NB4 (cell line): ENCODE measurements at regions not wholly inside any gene's neighbourhood (a gene's known extent, or its start where the extent isn't known, plus 50 kb on each side); places are given as distances from the start of the nearest gene placed in this dataset.

Experiments
- DNase-seq: peaks from one replicate; pipeline ENCODE4 v3.0.0; 2010; ENCODE audit warnings: low read depth
- H3K4me3 ChIP-seq: one replicate; pipeline ENCODE4 v1.5.1; 2011; ENCODE audit warnings: mild to moderate bottlenecking, low read depth, low read length, moderate library complexity
- MYC ChIP-seq: IDR thresholded peaks from 2 replicates; pipeline ENCODE4 v1.6.1; 2011; ENCODE audit warnings: low read depth, low read length
- POLR2A ChIP-seq: IDR thresholded peaks from 2 replicates; pipeline ENCODE4 v1.6.1; 2011; ENCODE audit warnings: mild to moderate bottlenecking; ENCODE audit not compliant: insufficient read length; ENCODE audit errors: extremely low read depth
- TF ChIP-seq, protein P1 (sequence below): IDR thresholded peaks from 2 replicates; pipeline ENCODE4 v1.6.1; 2011; ENCODE audit warnings: low read depth, low read length
- TF ChIP-seq, protein P2 (sequence below): IDR thresholded peaks from one replicate; pipeline ENCODE4 v1.5.1; 2012; ENCODE audit warnings: low read depth, low read length

DNA sequence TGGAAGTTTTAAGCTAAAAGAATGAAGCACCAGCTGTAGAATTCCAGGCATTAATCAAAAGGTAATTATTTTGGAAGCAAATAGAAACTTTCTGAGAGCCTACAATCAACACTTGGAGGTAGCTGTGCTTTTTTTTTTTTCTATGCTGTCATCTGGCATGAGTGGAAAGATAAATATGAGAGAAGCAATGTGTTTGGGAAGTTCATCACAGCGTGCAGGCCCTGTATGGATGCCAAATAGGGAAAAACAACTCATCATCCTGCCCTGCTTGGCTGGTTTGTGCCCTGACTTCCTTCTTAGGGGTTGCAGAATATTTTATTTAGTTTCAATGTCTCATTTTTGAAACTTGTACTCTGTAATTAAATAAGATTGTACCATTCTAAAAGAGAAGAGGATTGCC, 437.4 kb downstream of the PIK3C3 start:
- H3K4me3 ChIP-seq, result no peak overlapping the region
- DNase-seq, result no peak
- TF ChIP-seq, protein P1, sequence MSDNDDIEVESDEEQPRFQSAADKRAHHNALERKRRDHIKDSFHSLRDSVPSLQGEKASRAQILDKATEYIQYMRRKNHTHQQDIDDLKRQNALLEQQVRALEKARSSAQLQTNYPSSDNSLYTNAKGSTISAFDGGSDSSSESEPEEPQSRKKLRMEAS, result no peak
- TF ChIP-seq, protein P2, sequence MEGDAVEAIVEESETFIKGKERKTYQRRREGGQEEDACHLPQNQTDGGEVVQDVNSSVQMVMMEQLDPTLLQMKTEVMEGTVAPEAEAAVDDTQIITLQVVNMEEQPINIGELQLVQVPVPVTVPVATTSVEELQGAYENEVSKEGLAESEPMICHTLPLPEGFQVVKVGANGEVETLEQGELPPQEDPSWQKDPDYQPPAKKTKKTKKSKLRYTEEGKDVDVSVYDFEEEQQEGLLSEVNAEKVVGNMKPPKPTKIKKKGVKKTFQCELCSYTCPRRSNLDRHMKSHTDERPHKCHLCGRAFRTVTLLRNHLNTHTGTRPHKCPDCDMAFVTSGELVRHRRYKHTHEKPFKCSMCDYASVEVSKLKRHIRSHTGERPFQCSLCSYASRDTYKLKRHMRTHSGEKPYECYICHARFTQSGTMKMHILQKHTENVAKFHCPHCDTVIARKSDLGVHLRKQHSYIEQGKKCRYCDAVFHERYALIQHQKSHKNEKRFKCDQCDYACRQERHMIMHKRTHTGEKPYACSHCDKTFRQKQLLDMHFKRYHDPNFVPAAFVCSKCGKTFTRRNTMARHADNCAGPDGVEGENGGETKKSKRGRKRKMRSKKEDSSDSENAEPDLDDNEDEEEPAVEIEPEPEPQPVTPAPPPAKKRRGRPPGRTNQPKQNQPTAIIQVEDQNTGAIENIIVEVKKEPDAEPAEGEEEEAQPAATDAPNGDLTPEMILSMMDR, result no peak
- TF ChIP-seq MYC (no peak), POLR2A (no peak)

DNA sequence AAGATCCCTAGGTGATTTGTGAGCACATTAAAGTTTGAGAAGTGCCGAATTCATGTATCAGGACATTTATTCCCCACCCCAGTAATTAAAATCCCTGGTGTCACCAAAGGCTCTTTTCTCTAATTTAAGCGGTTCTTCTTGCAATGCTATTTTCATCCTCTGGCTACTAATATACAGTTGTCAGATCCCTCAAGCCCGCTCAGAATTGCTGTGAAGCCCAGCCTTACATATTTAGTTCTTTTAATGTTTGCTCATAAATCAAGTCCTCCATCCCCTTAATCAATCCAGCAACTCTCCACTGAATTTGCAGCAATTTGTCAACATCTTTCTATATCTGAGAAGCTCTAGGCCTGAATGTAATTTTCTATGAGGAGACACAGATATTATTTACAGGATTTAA, 437.9 kb downstream of the PIK3C3 start:
- TF ChIP-seq MYC, result no peak
- DNase-seq, result no peak
- H3K4me3 ChIP-seq, result no peak overlapping the region

DNA sequence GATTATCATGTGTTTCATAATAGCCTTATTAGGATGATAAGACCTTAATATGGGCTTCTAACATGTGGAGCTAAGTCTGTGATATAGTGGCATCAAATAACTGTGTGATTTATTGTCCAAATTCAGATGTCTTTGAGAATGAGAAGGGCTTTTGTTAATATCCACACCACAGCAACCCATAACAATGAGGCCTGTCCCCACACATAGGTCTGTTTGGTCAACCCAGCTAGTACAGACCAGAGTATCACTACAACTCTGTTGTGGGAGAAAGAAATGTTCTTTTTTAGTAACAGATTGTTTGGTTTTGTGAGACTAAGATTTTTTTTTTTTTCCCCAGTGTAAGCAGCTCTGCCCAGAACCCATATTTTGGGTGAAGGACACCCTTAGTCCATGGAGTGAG, 439.2 kb downstream of the PIK3C3 start:
- no peak overlapping the region for H3K4me3 ChIP-seq
- TF ChIP-seq MYC (no peak), POLR2A (no peak)
- TF ChIP-seq, protein P2, result no peak
- TF ChIP-seq, protein P1, result no peak
- no peak for DNase-seq

DNA sequence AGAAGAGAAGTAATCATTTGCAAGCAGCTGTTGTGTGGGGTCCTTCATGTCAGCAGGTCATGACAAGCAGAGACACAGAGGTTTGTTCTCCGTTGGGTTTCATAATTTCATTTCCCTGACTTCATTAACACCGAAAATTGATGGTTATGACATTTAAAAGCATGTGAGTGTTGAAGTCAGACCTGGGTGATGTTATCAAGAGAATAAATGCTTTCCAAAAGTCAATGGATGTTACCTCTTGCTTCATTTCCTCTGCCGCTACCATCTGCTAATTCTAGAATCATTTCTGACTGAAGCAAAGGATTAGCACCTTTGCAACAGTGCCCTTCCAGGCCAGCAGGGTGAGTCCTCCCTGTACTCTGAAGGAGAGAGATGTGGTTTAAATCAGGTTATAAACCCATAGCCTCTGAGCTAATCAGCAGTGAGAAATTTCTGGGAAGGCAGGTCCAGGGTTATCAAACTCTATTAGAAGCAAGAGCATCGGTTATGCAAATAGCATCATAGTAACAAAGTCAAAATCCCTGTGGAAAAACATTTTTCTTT, 446.2 kb downstream of the PIK3C3 start:
- no peak overlapping the region for H3K4me3 ChIP-seq
- TF ChIP-seq POLR2A (no peak), MYC (no peak)
- TF ChIP-seq, protein P1, result no peak
- no peak for DNase-seq

DNA sequence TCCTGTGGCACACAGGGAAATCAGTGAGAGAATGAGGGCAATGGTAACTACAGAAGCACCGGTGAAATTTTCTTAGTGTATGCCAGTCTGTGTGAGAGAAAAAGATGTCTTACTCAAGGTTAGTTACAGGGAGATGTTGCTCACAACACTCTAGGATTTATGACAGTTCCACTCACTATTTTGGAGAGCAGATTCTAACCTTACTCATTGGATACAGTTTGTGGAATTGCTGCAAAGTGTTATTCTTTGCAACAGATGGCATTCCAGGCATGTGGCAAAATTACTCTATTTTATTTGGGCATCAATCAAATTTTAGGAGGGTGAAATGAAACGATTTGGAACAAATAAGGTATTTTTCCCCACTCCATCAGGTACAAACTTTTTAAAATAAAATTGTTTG, 449.1 kb downstream of the PIK3C3 start:
- TF ChIP-seq POLR2A (no peak), MYC (no peak)
- TF ChIP-seq, protein P1, result no peak
- TF ChIP-seq, protein P2, result no peak

DNA sequence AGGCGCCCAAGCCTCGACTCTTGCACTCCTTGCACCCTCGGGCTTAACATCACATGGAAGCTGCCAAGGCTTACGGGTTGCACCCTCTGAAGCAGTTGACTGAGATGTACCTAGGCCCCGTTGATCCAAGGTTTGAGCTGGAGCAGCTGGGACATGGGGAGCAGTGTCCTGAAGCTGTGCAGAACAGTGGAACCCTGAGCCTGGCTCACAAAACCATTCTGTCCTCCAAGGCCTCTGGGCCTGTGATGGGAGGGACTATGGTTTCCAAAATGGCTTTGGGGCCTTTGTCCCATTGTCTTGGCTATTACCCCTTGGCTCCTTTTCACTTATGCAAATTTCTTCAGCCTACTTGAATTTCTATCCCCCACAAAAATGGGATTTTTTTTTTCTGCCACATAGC, 454.0 kb downstream of the PIK3C3 start:
- no peak overlapping the region for H3K4me3 ChIP-seq
- no peak for DNase-seq
- TF ChIP-seq, protein P2, result no peak
- no peak for TF ChIP-seq MYC
- no peak for TF ChIP-seq POLR2A
- TF ChIP-seq, protein P1, result no peak

More for the DNA sequence above, 449.1 kb downstream of the PIK3C3 start:
- DNase-seq, result no peak
- H3K4me3 ChIP-seq, result no peak overlapping the region

DNA sequence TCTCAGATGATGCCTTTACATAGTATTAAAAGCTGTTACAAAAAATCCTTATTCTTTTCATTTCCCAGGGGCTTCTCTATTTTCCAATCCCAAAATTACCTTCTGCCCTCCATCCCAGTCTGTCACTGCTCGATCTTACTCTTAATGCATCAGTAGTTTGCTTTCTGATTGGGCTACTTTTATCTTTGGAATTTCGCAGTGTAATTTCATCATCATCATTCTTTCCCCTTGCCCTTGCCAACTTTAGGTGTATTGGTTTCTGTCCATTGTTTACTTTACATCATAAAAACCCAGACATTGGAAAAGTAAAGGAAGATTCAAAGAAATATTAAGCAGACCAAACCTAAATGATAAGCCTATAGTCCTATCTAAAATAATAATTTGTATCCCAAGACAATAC, 457.2 kb downstream of the PIK3C3 start:
- no peak overlapping the region for H3K4me3 ChIP-seq
- TF ChIP-seq, protein P2, result no peak
- no peak for TF ChIP-seq POLR2A
- no peak for DNase-seq
